Adrenal gland (tissue), 5 donors: ENCODE measurements at regions not wholly inside any gene's neighbourhood (a gene's known extent, or its start where the extent isn't known, plus 50 kb on each side); places are given as distances from the start of the nearest gene placed in this dataset.

ENCODE experiments used
- POLR2A ChIP-seq, 2 donors: fragments of 450-650 bp; IDR thresholded peaks; one replicate each; pipeline ENCODE4 v1.6.1; 2017; ENCODE audit warnings: antibody characterized with exemption in 2 of 2, mild to moderate bottlenecking in 2 of 2, moderate library complexity in 1 of 2
- TF ChIP-seq, protein P1 (sequence below), 6 experiments: fragments of 450-650 bp in 4 of 6; fragments of 200-600 bp in 2 of 6; sonication (generic) in 1 of 6; IDR thresholded peaks; 1 replicate in 5 of 6; 2 replicates in 1 of 6; pipeline versions ENCODE4 v1.5.1 to v1.8.0; 2016 to 2021; ENCODE audit warnings: antibody characterized with exemption in 6 of 6, mild to moderate bottlenecking in 2 of 6, moderate library complexity in 1 of 6
- donor health status: DM: no; HTN: no; CAD: no.

- TF ChIP-seq, protein P1, sequence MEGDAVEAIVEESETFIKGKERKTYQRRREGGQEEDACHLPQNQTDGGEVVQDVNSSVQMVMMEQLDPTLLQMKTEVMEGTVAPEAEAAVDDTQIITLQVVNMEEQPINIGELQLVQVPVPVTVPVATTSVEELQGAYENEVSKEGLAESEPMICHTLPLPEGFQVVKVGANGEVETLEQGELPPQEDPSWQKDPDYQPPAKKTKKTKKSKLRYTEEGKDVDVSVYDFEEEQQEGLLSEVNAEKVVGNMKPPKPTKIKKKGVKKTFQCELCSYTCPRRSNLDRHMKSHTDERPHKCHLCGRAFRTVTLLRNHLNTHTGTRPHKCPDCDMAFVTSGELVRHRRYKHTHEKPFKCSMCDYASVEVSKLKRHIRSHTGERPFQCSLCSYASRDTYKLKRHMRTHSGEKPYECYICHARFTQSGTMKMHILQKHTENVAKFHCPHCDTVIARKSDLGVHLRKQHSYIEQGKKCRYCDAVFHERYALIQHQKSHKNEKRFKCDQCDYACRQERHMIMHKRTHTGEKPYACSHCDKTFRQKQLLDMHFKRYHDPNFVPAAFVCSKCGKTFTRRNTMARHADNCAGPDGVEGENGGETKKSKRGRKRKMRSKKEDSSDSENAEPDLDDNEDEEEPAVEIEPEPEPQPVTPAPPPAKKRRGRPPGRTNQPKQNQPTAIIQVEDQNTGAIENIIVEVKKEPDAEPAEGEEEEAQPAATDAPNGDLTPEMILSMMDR (IDR thresholded peaks at IDR 0.05): no peak
- TF ChIP-seq POLR2A (IDR thresholded peaks at IDR 0.05): no peak
Observed at GRCh38 chr3:127041933-127042332, 59.0 kb downstream of the PLXNA1 start.
